H9 (cell line): ENCODE measurements at regions not wholly inside any gene's neighbourhood (a gene's known extent, or its start where the extent isn't known, plus 50 kb on each side); places are given as distances from the start of the nearest gene placed in this dataset.

Experiments
- DNase-seq: peaks from one replicate; pipeline ENCODE4 v3.0.0-alpha.2; 2017
- H2AFZ ChIP-seq: one replicate; pipeline ENCODE4 v1.6.1; 2013; ENCODE audit warnings: mild to moderate bottlenecking, low read length, control low read depth, moderate library complexity
- H2AK5ac ChIP-seq: 2 replicates; pipeline ENCODE4 v1.6.1; 2013; ENCODE audit warnings: low read length, control low read depth, mixed read lengths; ENCODE audit not compliant: insufficient read length
- H2BK120ac ChIP-seq: one replicate; pipeline ENCODE4 v1.6.1; 2013; ENCODE audit warnings: low read depth, mild to moderate bottlenecking, low read length, control low read depth, inconsistent platforms; ENCODE audit not compliant: poor library complexity, severe bottlenecking
- H2BK12ac ChIP-seq: 2 replicates; pipeline ENCODE4 v1.6.1; 2013; ENCODE audit warnings: low read length, control low read depth, mixed read lengths, low read depth; ENCODE audit not compliant: insufficient read length
- H2BK15ac ChIP-seq: 2 replicates; pipeline ENCODE4 v1.6.1; 2013; ENCODE audit warnings: low read depth, low read length, control low read depth
- H2BK20ac ChIP-seq: one replicate; pipeline ENCODE4 v1.6.1; 2013; ENCODE audit warnings: low read depth, mild to moderate bottlenecking, low read length, control low read depth, inconsistent platforms; ENCODE audit not compliant: poor library complexity, severe bottlenecking
- H2BK5ac ChIP-seq: 2 replicates; pipeline ENCODE4 v1.6.1; 2013; ENCODE audit warnings: low read length, control low read depth, mixed read lengths; ENCODE audit not compliant: insufficient read length
- H3K14ac ChIP-seq: 2 replicates; pipeline ENCODE4 v1.6.1; 2013; ENCODE audit warnings: low read length, control low read depth; ENCODE audit not compliant: insufficient read depth
- H3K18ac ChIP-seq: 2 replicates; pipeline ENCODE4 v1.6.1; 2013; ENCODE audit warnings: low read depth, mild to moderate bottlenecking, mixed read lengths, low read length, control low read depth; ENCODE audit not compliant: insufficient read length
- H3K23ac ChIP-seq: 2 replicates; pipeline ENCODE4 v1.6.1; 2013; ENCODE audit warnings: low read length, control low read depth, mixed read lengths, low read depth; ENCODE audit not compliant: insufficient read length
- H3K23me2 ChIP-seq: 2 replicates; pipeline ENCODE4 v1.6.1; 2013; ENCODE audit warnings: low read depth, mild to moderate bottlenecking, mixed read lengths, low read length, control low read depth; ENCODE audit not compliant: insufficient read length, poor library complexity, severe bottlenecking
- H3K27ac ChIP-seq: 2 replicates; pipeline ENCODE4 v1.5.1; 2013; ENCODE audit warnings: low read length, control low read depth, mixed read lengths, low read depth; ENCODE audit not compliant: insufficient read length
- H3K27me3 ChIP-seq: 2 replicates; pipeline ENCODE4 v1.6.1; 2013; ENCODE audit warnings: low read length, control low read depth, inconsistent platforms; ENCODE audit not compliant: insufficient read depth
- H3K4ac ChIP-seq: 2 replicates; pipeline ENCODE4 v1.6.1; 2013; ENCODE audit warnings: low read depth, mild to moderate bottlenecking, control low read depth, inconsistent platforms, low read length, moderate library complexity
- H3K4me1 ChIP-seq: 2 replicates; pipeline ENCODE4 v1.6.1; 2013; ENCODE audit warnings: low read length, control low read depth, inconsistent platforms; ENCODE audit not compliant: insufficient read depth
- H3K4me2 ChIP-seq: 2 replicates; pipeline ENCODE4 v1.6.1; 2013; ENCODE audit warnings: low read length, control low read depth, mixed read lengths; ENCODE audit not compliant: insufficient read length, insufficient read depth
- H3K56ac ChIP-seq: 2 replicates; pipeline ENCODE4 v1.6.1; 2013; ENCODE audit warnings: low read depth, mild to moderate bottlenecking, mixed read lengths, low read length, control low read depth; ENCODE audit not compliant: insufficient read length
- H3K79me1 ChIP-seq: 2 replicates; pipeline ENCODE4 v1.6.1; 2013; ENCODE audit warnings: low read depth, mild to moderate bottlenecking, moderate library complexity, low read length, control low read depth, inconsistent platforms; ENCODE audit not compliant: insufficient read depth, poor library complexity, severe bottlenecking
- H3K79me2 ChIP-seq: 2 replicates; pipeline ENCODE4 v1.6.1; 2013; ENCODE audit warnings: low read length, control low read depth, inconsistent platforms; ENCODE audit not compliant: insufficient read depth
- H3K9ac ChIP-seq: 2 replicates; pipeline ENCODE4 v1.6.1; 2013; ENCODE audit warnings: low read length, control low read depth, mixed read lengths; ENCODE audit not compliant: insufficient read length; ENCODE audit errors: extremely low read depth
- H3K9me3 ChIP-seq: one replicate; pipeline ENCODE4 v1.6.1; 2013; ENCODE audit warnings: low read depth, low read length, inconsistent platforms; ENCODE audit not compliant: control insufficient read depth
- H3T11ph ChIP-seq: one replicate; pipeline ENCODE4 v1.6.1; 2013; ENCODE audit warnings: mild to moderate bottlenecking, low read length, control low read depth, inconsistent platforms
- H4K20me1 ChIP-seq: one replicate; pipeline ENCODE4 v1.6.1; 2013; ENCODE audit not compliant: control insufficient read depth, insufficient read length, insufficient read depth
- H4K5ac ChIP-seq: 2 replicates; pipeline ENCODE4 v1.6.1; 2013; ENCODE audit warnings: low read depth, mild to moderate bottlenecking, mixed read lengths, low read length, control low read depth; ENCODE audit not compliant: insufficient read length
- H4K8ac ChIP-seq: replicated peaks from 2 replicates; pipeline ENCODE4 v1.6.1; 2013; ENCODE audit warnings: low read length, control low read depth, mixed read lengths, low read depth; ENCODE audit not compliant: insufficient read length
- H4K91ac ChIP-seq: 2 replicates; pipeline ENCODE4 v1.6.1; 2013; ENCODE audit warnings: low read depth, mild to moderate bottlenecking, moderate library complexity, mixed read lengths, low read length, control low read depth; ENCODE audit not compliant: insufficient read length
- H3K27ac Mint-ChIP-seq, 3 experiments: 2 replicates in 2 of 3; 3 replicates in 1 of 3; pipeline ENCODE4 v1.8.0; 2020 to 2021; ENCODE audit warnings: mixed read lengths in 3 of 3, mild to moderate bottlenecking in 1 of 3, moderate library complexity in 1 of 3
- H3K27me3 Mint-ChIP-seq: 2 replicates; pipeline ENCODE4 v1.8.0; 2021; ENCODE audit warnings: low read depth, mild to moderate bottlenecking, moderate library complexity, mixed read lengths
- H3K36me3 Mint-ChIP-seq, 3 experiments: 2 replicates in 2 of 3; 3 replicates in 1 of 3; pipeline ENCODE4 v1.8.0; 2020 to 2021; ENCODE audit warnings: low read depth in 3 of 3, mixed read lengths in 3 of 3; ENCODE audit not compliant: insufficient read depth in 1 of 3
- H3K4me1 Mint-ChIP-seq, 2 experiments: 2 replicates each; pipeline ENCODE4 v1.8.0; 2020; ENCODE audit warnings: mixed read lengths in 2 of 2
- H3K4me3 Mint-ChIP-seq, 2 experiments: 2 replicates in 1 of 2; 3 replicates in 1 of 2; pipeline ENCODE4 v1.8.0; 2020 to 2021; ENCODE audit warnings: mild to moderate bottlenecking in 2 of 2, mixed read lengths in 2 of 2, moderate library complexity in 1 of 2
- H3K9me3 Mint-ChIP-seq, 2 experiments: 2 replicates in 1 of 2; 3 replicates in 1 of 2; pipeline ENCODE4 v1.8.0; 2020; ENCODE audit warnings: mild to moderate bottlenecking in 2 of 2, mixed read lengths in 2 of 2, moderate library complexity in 1 of 2
- WGBS: extraction: QIAGEN DNeasy Blood & Tissue Kit; methylation state at CpG from one replicate; pipeline ENCODE4 v1.1.7; 2013; ENCODE audit warnings: missing lambda C conversion rate, low lambda C conversion rate, mixed read lengths; ENCODE audit not compliant: insufficient read length; ENCODE audit errors: extremely low coverage; 5-methylcytosine and 5-hydroxymethylcytosine counted together
- TF ChIP-seq, protein P1 (sequence below): fragments of 200-600 bp; sonication (generic); conservative IDR thresholded peaks from 3 replicates; pipeline ENCODE4 v1.8.0; 2021; ENCODE audit warnings: antibody characterized with exemption, mild to moderate bottlenecking

DNA sequence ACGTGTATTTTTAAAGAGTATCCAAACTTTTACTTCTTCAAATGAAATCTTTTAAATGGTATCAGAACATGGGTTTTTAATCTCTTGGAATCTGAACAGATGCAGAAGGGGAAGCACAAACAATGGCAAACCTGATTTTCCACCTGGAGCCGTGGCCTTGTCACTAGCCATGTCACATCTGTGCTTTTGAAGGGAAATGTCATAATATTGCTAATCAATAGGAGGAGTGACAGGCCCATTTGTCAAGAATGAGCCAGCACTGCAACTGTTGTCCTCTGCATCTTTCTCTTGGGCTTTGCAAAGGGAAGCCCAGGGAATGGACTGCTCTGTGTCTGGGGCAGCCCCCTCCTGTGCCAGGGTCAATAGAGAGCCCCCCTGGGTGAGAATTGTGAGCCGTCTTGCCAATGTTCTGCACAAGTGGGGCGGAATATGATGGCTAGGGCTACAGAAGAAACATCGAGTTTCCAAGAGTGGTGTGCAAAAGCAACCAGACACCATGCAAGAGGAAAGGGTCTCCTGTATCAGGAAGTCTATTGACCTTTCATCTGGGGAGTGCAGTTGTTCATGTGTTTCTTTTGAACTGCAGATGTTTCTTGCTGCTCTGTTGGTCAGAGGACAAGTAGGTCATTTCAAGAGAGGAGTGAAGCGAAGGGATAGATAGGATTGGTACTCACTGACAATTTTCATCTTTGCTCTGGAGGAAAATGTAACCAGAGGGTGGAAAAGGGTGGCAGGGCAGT is 181.8 kb upstream of the NPVF start:
- H3K4me1 ChIP-seq: no peaks in the 10 kb centered on the region; the same call in 1 of the 2 replicates
- no CpG with 5 or more reads among the region's 6 CpGs for WGBS

More for the DNA sequence above, 181.8 kb upstream of the NPVF start:
- Histone ChIP-seq H4K8ac (no peak overlapping the region), H2AK5ac (no peak overlapping the region), H3K9ac (no peak overlapping the region), H3K23me2 (no peaks in the 10 kb centered on the region), H2BK5ac (no peak overlapping the region), H4K91ac (no peak overlapping the region), H3K4me2 (no peak overlapping the region), H3K27me3 (no peaks in the 10 kb centered on the region), H3K9me3 (no peaks in the 10 kb centered on the region), H3K27ac (no peak overlapping the region), H2BK120ac (no peak overlapping the region), H2BK12ac (no peak overlapping the region), H2AFZ (no peak overlapping the region), H3K18ac (no peak overlapping the region), H3K56ac (no peak overlapping the region), H2BK20ac (no peak overlapping the region), H3K14ac (no peak overlapping the region), H3T11ph (no peak overlapping the region), H2BK15ac (no peak overlapping the region), H4K5ac (no peak overlapping the region), H3K79me2 (no peaks in the 10 kb centered on the region), H3K4ac (no peak overlapping the region), H4K20me1 (no peaks in the 10 kb centered on the region), H3K23ac (no peak overlapping the region), H3K79me1 (no peaks in the 10 kb centered on the region)
- peaks cover 3% of the 10 kb centered on the region; the same call in 1 of the 2 replicates for H3K27me3 Mint-ChIP-seq
- no peak for DNase-seq
- H3K4me3 Mint-ChIP-seq: no peak overlapping the region
- H3K27ac Mint-ChIP-seq: no peak overlapping the region
- H3K36me3 Mint-ChIP-seq: no peaks in the 10 kb centered on the region
- TF ChIP-seq, protein P1, sequence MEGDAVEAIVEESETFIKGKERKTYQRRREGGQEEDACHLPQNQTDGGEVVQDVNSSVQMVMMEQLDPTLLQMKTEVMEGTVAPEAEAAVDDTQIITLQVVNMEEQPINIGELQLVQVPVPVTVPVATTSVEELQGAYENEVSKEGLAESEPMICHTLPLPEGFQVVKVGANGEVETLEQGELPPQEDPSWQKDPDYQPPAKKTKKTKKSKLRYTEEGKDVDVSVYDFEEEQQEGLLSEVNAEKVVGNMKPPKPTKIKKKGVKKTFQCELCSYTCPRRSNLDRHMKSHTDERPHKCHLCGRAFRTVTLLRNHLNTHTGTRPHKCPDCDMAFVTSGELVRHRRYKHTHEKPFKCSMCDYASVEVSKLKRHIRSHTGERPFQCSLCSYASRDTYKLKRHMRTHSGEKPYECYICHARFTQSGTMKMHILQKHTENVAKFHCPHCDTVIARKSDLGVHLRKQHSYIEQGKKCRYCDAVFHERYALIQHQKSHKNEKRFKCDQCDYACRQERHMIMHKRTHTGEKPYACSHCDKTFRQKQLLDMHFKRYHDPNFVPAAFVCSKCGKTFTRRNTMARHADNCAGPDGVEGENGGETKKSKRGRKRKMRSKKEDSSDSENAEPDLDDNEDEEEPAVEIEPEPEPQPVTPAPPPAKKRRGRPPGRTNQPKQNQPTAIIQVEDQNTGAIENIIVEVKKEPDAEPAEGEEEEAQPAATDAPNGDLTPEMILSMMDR: no peak
- H3K4me1 Mint-ChIP-seq: peaks cover 4 to 8% of the 10 kb centered on the region in 2 experiments; a peak in 3 of 4 replicates
- no peaks in the 10 kb centered on the region for H3K9me3 Mint-ChIP-seq
